ENCODE measurements at regions not wholly inside any gene's neighbourhood (a gene's known extent, or its start where the extent isn't known, plus 50 kb on each side); places are given as distances from the start of the nearest gene placed in this dataset.

DNA sequence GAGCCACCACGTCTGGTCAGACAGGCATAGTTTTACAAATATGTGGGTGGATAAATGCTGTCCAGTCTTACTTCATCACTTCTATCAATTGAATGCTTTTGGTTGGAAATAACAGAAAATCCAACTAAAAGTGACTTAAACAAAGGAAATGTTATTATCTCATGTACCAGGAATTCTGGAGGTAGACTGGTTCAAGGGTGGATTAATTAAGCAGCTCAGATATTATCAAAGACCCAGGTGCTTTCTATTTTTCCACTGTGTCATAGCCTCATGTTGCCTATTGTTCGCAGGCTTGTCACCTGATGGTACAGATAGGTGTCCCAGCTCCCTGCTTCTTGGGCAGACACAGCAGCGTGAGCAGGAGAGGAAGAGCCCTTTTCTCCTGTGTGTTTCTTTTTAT is 156.1 kb upstream of the CTBP2 start:
- no peak overlapping the region for H2AFZ ChIP-seq (ENCODE audit: control insufficient read depth, low read length)
- dilution Hi-C loops (cut with MboI; ENCODE audit: extremely low pct_ligation_motif_present, low sequenced_read_pairs) = no loop called here
- no peak overlapping the region for H3K4me2 ChIP-seq (ENCODE audit: control insufficient read depth, extremely low read depth, insufficient read depth, low read depth, low read length)
- no peaks in the 10 kb centered on the region for H3K9me3 ChIP-seq (ENCODE audit: control insufficient read depth, low read depth, low read length)
- H3K9me1 ChIP-seq (ENCODE audit: control insufficient read depth, extremely low read depth, insufficient read depth, low read length) = no peaks in the 10 kb centered on the region
- no peaks in the 10 kb centered on the region for H3K36me3 ChIP-seq (ENCODE audit: control insufficient read depth in 2 of 2, extremely low read depth in 1 of 2, insufficient read depth in 2 of 2, low read length in 2 of 2)
- H3K27me3 ChIP-seq (ENCODE audit: control insufficient read depth, extremely low read depth, insufficient read depth, low read length) = no peaks in the 10 kb centered on the region
- TF ChIP-seq CTCF (optimal IDR thresholded peaks at IDR 0.05 in 1 of 3, IDR thresholded peaks at IDR 0.05 in 1 of 3, conservative IDR thresholded peaks at IDR 0.05 in 1 of 3; ENCODE audit: extremely low read depth in 1 of 3, insufficient read depth in 2 of 3, low read length in 3 of 3) = no peak
- TF ChIP-seq EZH2 (IDR thresholded peaks at IDR 0.05; ENCODE audit: low read length) = no peak
- H3K79me2 ChIP-seq (ENCODE audit: control insufficient read depth, insufficient read depth, low read length) = no peaks in the 10 kb centered on the region
- DNase-seq (ENCODE audit: low read depth, low spot score) = no peak
- FAIRE-seq = no peak
- no peaks in the 10 kb centered on the region for H4K20me1 ChIP-seq (ENCODE audit: control insufficient read depth, extremely low read depth, insufficient read depth, low read length)
- no peak overlapping the region for H3K27ac ChIP-seq (ENCODE audit: control insufficient read depth, insufficient read depth, low read length)
- no peak overlapping the region for H3K9ac ChIP-seq (ENCODE audit: control insufficient read depth, extremely low read depth, insufficient read depth, low read length)
- H3K4me3 ChIP-seq (ENCODE audit: control insufficient read depth in 2 of 3, extremely low read depth in 1 of 3, insufficient read depth in 2 of 3, low read depth in 1 of 3, low read length in 3 of 3) = no peak overlapping the region
- H3K4me1 ChIP-seq (ENCODE audit: control insufficient read depth, extremely low read depth, insufficient read depth, low read length) = no peaks in the 10 kb centered on the region

DNA sequence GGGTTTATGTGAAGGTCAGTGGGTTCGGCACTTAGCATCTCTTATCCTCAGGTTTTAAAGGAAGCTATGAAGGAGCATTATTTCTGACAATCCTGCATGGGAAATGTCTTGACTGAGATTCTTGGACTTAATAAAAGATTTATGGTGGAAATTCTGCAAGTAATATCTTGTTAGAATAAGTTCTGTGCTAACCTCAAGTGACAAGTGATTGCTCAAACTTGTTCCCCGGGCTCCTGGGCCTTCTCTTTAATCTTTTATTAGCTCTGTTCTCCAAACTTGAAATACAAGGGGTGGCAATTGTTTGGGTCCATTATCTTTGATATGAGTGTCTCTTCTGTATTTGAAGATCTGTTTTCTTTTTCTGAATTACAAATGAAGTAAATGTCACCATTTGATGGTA is 140.6 kb upstream of the CTBP2 start:
- FAIRE-seq (no peak), DNase-seq (ENCODE audit: low read depth, low spot score) (no peak)
- dilution Hi-C loops (cut with MboI; ENCODE audit: extremely low pct_ligation_motif_present, low sequenced_read_pairs) = no loop called here
- Histone ChIP-seq H3K4me3 (ENCODE audit: control insufficient read depth in 2 of 3, extremely low read depth in 1 of 3, insufficient read depth in 2 of 3, low read depth in 1 of 3, low read length in 3 of 3) (no peak overlapping the region), H2AFZ (ENCODE audit: control insufficient read depth, low read length) (no peak overlapping the region), H4K20me1 (ENCODE audit: control insufficient read depth, extremely low read depth, insufficient read depth, low read length) (no peaks in the 10 kb centered on the region), H3K36me3 (ENCODE audit: control insufficient read depth in 2 of 2, extremely low read depth in 1 of 2, insufficient read depth in 2 of 2, low read length in 2 of 2) (no peaks in the 10 kb centered on the region), H3K9me1 (ENCODE audit: control insufficient read depth, extremely low read depth, insufficient read depth, low read length) (no peaks in the 10 kb centered on the region), H3K4me1 (ENCODE audit: control insufficient read depth, extremely low read depth, insufficient read depth, low read length) (peaks cover 8% of the 10 kb centered on the region), H3K79me2 (ENCODE audit: control insufficient read depth, insufficient read depth, low read length) (no peaks in the 10 kb centered on the region), H3K4me2 (ENCODE audit: control insufficient read depth, extremely low read depth, insufficient read depth, low read depth, low read length) (no peak overlapping the region), H3K9ac (ENCODE audit: control insufficient read depth, extremely low read depth, insufficient read depth, low read length) (no peak overlapping the region), H3K27me3 (ENCODE audit: control insufficient read depth, extremely low read depth, insufficient read depth, low read length) (no peaks in the 10 kb centered on the region), H3K27ac (ENCODE audit: control insufficient read depth, insufficient read depth, low read length) (no peak overlapping the region), H3K9me3 (ENCODE audit: control insufficient read depth, low read depth, low read length) (no peaks in the 10 kb centered on the region)
- TF ChIP-seq CTCF (optimal IDR thresholded peaks at IDR 0.05 in 1 of 3, IDR thresholded peaks at IDR 0.05 in 1 of 3, conservative IDR thresholded peaks at IDR 0.05 in 1 of 3; ENCODE audit: extremely low read depth in 1 of 3, insufficient read depth in 2 of 3, low read length in 3 of 3) (no peak), EZH2 (IDR thresholded peaks at IDR 0.05; ENCODE audit: low read length) (no peak)

Measured in keratinocyte (primary cell).